Stimulated activated naive CD4-positive, alpha-beta T cell (primary cell): ENCODE measurements at regions not wholly inside any gene's neighbourhood (a gene's known extent, or its start where the extent isn't known, plus 50 kb on each side); places are given as distances from the start of the nearest gene placed in this dataset.
A peak's percentile ranks its signal among the peaks of the same experiment; 100 is the strongest.

Source experiments
- DNase-seq, 6 experiments: peaks; one replicate each; lab custom pipeline; 2025; lab: John Stamatoyannopoulos, UW

DNA sequence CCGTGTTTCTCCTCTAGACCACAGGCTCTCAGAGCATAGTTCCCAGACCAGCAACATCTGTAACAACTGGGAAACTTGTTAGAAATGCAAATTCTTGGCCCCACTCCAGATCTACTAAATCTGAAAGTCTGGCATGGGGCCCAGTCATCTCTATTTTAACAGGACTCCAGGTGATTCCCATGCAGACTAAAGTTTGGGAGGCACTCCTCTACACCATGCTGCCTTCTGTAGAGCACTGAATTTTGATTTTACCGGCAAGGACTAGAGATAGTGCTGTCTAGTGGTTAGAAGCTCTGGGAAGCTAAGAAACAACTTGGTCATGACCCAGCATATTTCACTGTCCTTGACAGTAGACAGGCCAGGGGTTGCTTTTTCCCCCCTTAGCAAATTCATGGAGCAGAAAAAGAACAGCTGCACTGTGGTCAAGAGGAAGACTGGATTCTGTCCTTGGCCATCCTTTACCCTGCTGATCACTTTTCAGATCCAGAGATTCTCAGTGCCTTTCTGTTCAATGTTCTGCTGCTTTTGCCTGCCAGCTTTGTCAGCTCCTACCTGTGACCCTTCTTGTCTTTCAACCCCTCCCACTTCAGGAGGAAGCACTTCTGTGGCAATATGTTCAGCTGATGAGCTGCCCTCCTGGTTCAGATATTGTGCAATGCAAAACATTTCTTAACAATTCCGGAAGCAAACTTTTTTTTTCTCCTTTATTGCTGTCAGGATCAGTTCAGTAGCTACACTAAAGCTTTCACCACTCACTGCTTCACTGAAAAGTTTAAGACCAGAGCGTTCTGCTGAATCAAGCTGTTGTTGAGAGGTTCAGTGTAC, 133.8 kb upstream of the NUDT4 start:
- DNase-seq, result peak in 3 of 6 experiments; percentile 42 to 61 (median 53)

- no peak for DNase-seq
Measured at GRCh38 chr12:93244514-93245077, 133.1 kb upstream of the NUDT4 start.

GRCh38 chr12:93245543-93245942, 132.2 kb upstream of the NUDT4 start:
- peak in 5 of 6 experiments; percentile 4 to 75 (median 60) for DNase-seq

DNA sequence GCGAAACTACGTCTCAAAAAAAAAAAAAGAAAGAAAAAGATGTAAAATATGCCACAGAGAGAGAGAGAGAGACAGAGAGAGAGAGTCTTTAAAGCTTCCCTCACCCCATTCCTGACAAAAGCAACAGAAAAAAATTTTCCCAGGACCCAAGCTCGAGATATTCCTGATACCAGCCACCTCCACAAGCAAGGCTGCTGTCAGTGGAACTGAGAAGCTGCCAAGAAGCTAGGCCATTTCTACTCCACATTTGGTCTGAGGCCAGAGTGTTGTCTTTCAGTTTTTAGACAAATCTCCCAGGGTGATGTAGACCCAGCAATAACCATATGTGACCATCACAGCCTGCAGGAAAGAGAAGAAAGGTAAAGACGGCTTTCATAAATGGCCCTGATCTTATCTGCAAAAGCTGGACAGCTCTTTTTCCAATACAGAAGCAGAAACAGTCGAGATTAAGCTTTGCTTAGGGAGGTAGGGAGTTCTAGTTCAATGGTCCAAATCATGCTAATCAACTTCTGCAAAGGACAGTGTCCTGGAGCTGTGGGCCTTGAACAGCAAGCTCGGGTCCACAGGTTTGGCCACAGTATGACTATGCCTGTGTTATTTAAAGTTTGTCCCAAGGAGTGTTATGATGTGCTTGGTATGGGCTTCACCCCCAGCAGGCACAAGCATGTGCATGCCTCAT, 130.3 kb upstream of the NUDT4 start:
- DNase-seq, result no peak

- no peak for DNase-seq
Measured at GRCh38 chr12:93252221-93252620, 125.5 kb upstream of the NUDT4 start.

DNA sequence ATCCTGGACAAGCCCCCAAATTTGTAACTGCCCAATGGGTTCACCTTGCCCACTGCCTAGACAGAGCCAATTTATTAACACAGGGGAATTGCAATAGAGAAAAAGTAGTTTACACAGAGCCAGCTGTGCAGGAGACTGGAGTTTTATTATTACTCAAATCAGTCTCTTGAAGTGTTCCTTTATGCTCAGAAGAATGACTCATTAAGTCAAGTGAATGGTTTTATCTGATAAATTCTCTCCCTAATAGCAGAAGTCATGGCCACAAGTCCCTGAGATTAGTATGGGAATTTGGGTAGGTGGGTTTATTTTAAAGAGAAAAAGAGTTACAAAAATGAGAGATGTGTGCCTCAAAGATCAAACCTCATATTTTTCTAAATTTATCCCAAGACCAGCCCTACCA, 122.8 kb upstream of the NUDT4 start:
- DNase-seq, result no peak

DNA sequence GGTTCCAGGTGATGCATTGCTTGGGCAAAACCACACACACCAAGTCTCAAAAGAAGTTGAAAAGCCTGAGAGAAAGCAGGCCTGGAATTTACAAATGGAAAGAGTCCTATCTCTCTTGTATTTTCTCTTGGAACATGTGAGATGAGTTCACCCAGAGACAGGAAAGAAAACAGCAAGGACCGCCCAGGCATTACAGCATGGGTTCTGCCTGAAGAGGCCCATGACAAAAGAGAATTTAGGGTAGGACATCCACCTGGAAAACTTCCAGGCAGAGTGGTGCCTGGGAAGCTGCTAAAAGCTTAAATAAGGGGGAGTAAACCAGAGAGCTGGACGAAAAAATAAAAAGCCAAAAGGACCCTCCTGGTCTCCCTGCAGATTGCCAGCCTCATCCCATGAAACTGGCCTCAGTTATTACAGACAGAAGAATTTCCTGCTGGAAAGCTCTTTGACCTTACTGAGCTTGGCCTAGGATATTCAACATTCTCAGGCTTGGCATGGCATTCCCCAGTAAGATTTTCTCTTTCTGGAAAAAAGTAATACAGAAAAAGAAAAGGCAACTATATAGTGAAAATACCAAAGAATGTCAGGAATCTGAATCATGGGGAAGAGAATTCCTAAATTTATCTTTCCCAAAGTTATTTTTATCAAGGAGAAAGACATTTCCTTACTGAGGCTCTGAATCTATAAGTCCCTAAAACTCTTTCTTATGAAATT, 121.3 kb upstream of the NUDT4 start:
- no peak for DNase-seq

DNA sequence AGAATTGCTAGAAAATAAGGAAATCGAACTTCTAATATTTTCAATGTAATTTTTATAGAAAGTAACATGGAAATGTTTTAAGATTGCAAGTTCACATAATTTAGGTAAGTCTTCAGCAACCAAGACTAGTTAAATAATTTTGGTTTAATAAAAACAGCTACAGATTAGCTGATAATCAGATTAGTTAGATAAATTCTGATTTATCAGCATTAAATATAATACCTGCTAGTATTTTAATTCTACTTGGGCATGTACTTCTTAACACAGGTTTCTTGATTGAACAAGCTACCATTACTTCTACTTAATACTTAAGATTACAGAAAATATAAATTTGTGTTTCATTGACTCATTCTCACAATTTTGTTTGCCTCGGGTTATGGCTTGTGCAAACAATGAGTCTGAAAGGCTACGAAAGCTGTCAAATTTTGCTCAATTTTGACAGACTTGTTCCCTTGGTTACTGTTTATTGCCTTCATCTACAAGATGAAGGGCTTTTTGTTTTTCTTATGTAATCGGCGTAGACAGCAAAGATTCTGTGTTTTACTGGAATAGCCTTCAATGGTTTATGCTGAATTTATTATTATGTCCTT, 116.1 kb upstream of the NUDT4 start:
- DNase-seq, result no peak

DNA sequence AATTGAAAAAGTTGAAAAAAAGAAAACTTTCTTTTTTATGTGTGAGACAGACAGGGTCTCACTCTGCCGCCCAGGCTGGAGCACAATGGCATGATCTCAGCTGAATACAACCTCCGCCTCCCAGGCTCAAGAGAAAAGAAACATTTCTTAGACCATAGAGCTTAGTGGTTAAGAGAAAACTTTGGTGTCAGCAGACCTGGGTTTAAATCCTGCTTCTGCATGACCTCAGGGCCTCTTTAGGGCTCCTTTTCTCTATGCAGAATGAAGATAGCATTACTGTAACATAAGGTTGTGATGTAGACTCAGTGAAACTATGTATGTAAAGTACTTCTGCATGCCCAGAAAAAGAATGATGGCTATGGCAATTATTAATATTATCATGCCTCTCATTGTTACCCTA, 104.7 kb upstream of the NUDT4 start:
- no peak for DNase-seq

DNA sequence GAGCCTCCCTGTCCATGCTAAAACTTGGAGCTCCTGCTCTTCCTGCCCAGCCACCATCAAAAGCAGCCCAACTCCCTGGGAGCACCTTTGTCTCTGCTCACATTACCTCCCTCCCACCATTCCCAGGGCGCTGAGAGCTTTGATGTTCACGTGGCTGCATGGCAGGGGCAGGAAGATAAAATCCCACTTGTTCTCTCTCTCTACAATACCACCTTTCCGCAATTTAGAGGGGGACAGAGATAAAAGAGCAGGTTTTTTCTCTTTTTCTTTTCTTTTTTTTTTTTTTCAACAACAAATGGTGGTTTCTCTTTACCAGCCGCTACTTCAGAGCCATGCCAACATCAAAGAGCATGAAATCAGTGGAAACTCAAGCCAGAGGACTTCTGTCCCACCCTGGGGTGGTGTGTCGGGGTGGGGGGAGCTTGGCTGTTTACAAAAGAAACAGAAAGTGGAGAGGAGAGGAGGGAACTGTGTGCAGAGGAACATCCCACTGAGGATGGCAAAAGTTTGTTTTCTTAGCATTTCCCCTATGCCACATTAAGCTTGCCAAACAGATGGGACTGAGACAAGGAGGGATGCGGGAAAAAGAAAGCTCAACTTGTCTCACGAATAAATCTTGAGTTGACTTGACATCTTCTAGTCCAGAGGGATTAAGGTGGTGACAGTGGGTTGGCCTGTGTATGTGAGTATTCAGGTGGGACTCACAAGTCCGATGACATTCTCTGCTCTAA, 103.7 kb upstream of the NUDT4 start:
- peak in 1 of 6 experiments; percentile 11 for DNase-seq

DNA sequence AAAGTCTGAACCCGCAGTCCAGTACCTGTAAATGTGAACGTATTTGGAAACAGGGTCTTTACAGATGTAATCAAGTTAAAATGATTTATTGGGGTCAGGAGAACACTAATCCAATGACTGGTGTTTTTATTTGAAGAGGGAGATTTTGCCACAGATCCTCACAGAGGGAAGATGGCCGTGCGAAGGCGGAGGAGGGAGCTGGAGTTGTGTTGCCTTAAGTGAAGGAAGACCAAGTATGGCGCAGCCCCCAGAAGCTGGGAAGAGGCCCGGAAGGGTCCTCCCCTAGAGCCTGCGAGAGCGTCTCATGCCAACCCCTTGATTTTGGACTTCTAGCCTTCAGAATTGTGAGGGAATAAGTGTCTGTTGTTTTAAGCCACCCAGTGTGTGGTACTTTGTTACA, 102.8 kb upstream of the NUDT4 start:
- no peak for DNase-seq

DNA sequence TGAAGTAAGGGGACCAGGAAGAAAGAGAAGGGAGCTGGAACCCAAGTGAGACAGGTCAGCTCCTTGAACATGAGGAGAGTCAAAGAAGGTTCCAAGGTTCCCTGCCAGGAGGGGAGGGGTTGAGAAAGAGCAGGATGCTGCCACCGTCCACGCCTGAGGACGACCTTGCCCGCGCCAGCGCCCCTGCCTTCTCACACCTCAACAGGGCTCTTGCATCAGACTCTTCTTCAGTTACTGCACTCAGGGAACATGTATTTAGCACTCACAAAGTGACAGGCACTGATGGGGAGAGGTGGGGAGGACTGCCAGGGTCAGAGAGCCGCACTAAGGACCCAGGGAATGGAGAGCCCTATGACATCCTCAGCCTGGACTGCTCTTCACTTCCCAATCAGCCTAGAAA, 102.1 kb upstream of the NUDT4 start:
- no peak for DNase-seq

- DNase-seq, result no peak
Measured at GRCh38 chr12:93279565-93280412, 97.9 kb upstream of the NUDT4 start.

DNA sequence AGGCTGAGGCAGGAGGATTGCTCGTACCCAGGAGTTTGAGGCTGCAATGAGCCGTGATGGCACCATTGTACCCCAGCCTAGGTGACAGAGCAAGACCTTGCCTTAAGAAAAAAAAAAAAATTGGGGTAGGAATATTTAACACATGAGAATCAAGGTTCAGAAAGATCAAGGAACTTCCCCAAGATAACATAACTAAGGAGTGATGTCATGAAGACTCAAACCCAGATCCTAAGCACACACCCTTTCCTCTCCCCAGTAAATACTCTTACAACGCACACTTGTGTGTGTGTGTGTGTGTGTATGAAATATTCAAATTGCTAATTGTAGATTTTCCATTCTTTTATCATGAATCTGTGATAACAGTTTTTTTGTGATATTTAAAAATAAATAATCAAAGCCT, 90.6 kb upstream of the NUDT4 start:
- DNase-seq, result no peak

DNA sequence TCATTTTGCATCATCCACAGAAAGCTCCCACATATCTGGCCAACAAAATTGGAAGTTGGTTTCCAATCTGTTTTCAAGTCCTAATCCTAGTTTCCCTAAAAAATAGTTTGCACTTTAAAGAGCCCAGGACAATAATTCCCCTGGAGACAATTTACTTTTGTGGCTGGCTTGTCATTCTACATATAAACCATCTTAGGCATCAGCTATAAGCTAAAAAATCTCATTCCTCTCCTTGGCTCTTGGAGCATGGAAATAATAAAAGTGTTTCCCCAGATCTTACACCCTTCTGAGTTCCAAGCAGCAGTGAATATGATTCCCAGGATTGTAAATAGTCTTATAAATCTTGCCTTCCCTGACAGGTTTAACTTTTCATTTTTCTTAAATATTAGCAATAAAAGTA, 89.1 kb upstream of the NUDT4 start:
- no peak for DNase-seq

GRCh38 chr12:93290391-93290790, 87.3 kb upstream of the NUDT4 start:
- no peak for DNase-seq

GRCh38 chr12:93292213-93292612, 85.5 kb upstream of the NUDT4 start:
- DNase-seq, result no peak

GRCh38 chr12:93292731-93293566, 84.8 kb upstream of the NUDT4 start:
- no peak for DNase-seq

DNA sequence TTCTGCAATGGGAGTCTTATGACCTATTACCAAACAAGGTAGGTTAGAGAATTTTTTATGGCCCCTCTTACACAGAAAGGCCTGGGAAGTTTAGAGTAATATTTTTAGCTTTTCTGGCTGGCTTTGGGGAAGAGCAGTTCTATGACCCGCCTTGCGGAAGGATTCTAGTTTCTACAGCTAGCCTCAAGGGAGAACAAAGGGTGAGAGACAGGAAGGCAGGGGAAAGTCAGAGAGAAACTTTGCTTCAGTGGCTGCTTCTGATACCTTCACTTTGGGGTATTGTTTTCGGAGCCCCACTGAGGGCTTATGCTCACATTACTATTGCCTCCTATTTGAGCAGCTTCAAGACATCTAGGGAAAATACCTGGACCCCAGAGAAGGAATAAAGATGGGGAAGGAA, 80.7 kb upstream of the NUDT4 start:
- peak in 2 of 6 experiments; percentile 2 to 14 for DNase-seq

DNA sequence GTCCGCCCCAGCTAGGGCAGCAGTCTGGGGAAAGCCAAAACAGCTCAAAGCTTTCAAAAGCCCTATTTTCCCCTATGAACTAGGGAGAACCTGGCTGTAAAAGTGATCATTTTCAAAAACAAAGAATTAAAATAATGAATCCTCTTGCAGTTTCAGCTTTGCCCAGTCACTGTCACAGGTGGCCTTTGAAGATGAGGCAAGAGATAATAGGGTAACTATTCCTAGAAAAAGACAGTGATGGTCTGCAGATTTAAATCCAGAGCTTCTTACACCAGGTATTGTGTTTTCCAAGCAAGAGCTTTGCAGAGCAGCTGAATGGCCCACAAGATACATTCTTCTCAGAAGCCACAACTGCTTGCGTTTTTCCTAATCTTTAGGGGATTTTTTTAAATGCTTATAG, 80.2 kb upstream of the NUDT4 start:
- no peak for DNase-seq
